MM.1S (cell line): ENCODE measurements at regions not wholly inside any gene's neighbourhood (a gene's known extent, or its start where the extent isn't known, plus 50 kb on each side); places are given as distances from the start of the nearest gene placed in this dataset.

Experiments used
- DNase-seq: peaks from one replicate; pipeline ENCODE4 v3.0.0-alpha.2; 2015
- H2AFZ ChIP-seq: fragments of 300-600 bp; sonication (generic); 2 replicates; pipeline ENCODE4 v1.6.0; 2016; ENCODE audit warnings: antibody characterized with exemption, low read length
- H3F3A ChIP-seq: fragments of 300-600 bp; sonication (generic); 2 replicates; pipeline ENCODE4 v1.6.1; 2016; ENCODE audit warnings: mild to moderate bottlenecking, antibody characterized with exemption, low read length, moderate library complexity, mixed read lengths; ENCODE audit not compliant: insufficient read depth
- H3K27ac ChIP-seq: fragments of 300-600 bp; sonication (generic); 2 replicates; pipeline ENCODE4 v1.5.1; 2016; ENCODE audit warnings: mild to moderate bottlenecking, low read length
- H3K27me3 ChIP-seq: fragments of 300-600 bp; sonication (generic); replicated peaks from 2 replicates; pipeline ENCODE4 v1.6.0; 2016; ENCODE audit warnings: low read length; ENCODE audit not compliant: insufficient read depth
- H3K36me3 ChIP-seq: fragments of 300-600 bp; sonication (generic); replicated peaks from 2 replicates; pipeline ENCODE4 v1.6.1; 2016; ENCODE audit warnings: mild to moderate bottlenecking, low read length, mixed read lengths; ENCODE audit not compliant: insufficient read depth
- H3K4me1 ChIP-seq: fragments of 300-600 bp; sonication (generic); 2 replicates; pipeline ENCODE4 v1.6.1; 2016; ENCODE audit warnings: low read length, mixed read lengths
- H3K4me2 ChIP-seq: fragments of 300-600 bp; sonication (generic); 2 replicates; pipeline ENCODE4 v1.6.0; 2016; ENCODE audit warnings: low read depth, low read length
- H3K4me3 ChIP-seq: fragments of 300-600 bp; sonication (generic); 2 replicates; pipeline ENCODE4 v1.5.1; 2016; ENCODE audit warnings: low read length, mixed read lengths
- H3K79me2 ChIP-seq: fragments of 300-600 bp; sonication (generic); 2 replicates; pipeline ENCODE4 v1.6.1; 2016; ENCODE audit warnings: mixed run types, low read length, mixed read lengths
- H3K9ac ChIP-seq: fragments of 300-600 bp; sonication (generic); 2 replicates; pipeline ENCODE4 v1.6.1; 2016; ENCODE audit warnings: low read length, mixed read lengths
- H3K9me2 ChIP-seq: fragments of 300-600 bp; sonication (generic); replicated peaks from 2 replicates; pipeline ENCODE4 v1.6.1; 2016; ENCODE audit warnings: mild to moderate bottlenecking, low read length, mixed read lengths; ENCODE audit not compliant: insufficient read depth
- H3K9me3 ChIP-seq: fragments of 300-600 bp; sonication (generic); replicated peaks from 2 replicates; pipeline ENCODE4 v1.6.1; 2016; ENCODE audit warnings: mild to moderate bottlenecking, low read length, mixed read lengths; ENCODE audit not compliant: insufficient read depth
- H4K20me1 ChIP-seq: fragments of 300-600 bp; sonication (generic); 2 replicates; pipeline ENCODE4 v1.6.1; 2016; ENCODE audit warnings: mild to moderate bottlenecking, low read length, moderate library complexity, mixed read lengths; ENCODE audit not compliant: insufficient read depth
- EZH2 ChIP-seq: fragments of 300-600 bp; sonication (generic); optimal IDR thresholded peaks from 2 replicates; pipeline ENCODE3; 2017; ENCODE audit warnings: low read depth, mild to moderate bottlenecking, antibody characterized with exemption, low read length, mixed read lengths
- EZH2phosphoT487 ChIP-seq: fragments of 300-600 bp; sonication (generic); IDR thresholded peaks from 2 replicates; pipeline ENCODE4 v1.6.1; 2018; ENCODE audit warnings: antibody characterized with exemption, low read length
- TF ChIP-seq, protein P1 (sequence below): fragments of 300-600 bp; sonication (generic); IDR thresholded peaks from 2 replicates; pipeline ENCODE4 v1.5.1; 2016; ENCODE audit warnings: antibody characterized with exemption, low read length, mixed read lengths

DNA sequence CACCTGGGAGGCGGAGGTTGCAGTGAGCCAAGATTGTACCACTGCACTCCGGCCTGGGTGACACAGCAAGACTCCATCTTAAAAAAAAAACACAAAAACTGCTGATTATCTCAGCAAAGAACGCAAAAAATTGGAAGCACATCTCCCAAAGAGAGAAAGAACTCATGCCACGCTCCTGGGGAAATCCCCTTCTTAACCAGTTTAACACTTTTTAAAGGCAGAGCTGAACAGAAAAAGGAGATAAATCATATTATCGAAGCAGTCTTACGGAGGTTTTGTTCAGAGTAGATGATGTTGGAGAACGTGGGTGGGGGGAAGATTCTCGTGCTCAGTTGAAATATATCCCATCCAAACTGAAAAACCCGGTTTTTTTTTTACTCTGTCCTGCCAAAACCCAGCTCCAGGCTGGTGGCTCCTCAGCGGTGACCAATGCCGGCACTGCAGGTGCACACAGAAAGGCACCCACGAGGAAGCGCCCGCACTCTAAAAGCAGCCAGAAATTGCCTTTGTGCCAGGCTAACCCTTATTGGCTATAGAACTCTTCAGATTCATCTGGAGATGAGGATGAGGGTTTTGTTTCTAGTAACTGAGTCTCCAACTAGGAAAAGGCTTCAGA lies 100.2 kb upstream of the PARP11 start:
- Histone ChIP-seq H4K20me1 (no peaks in the 10 kb centered on the region), H3K4me1 (no peaks in the 10 kb centered on the region), H3K4me2 (no peak overlapping the region), H3K27ac (no peak overlapping the region), H2AFZ (no peak overlapping the region), H3K9me2 (no peaks in the 10 kb centered on the region), H3K9ac (no peak overlapping the region), H3K4me3 (no peak overlapping the region), H3K27me3 (no peaks in the 10 kb centered on the region), H3K36me3 (no peaks in the 10 kb centered on the region), H3K79me2 (no peaks in the 10 kb centered on the region), H3F3A (no peaks in the 10 kb centered on the region), H3K9me3 (no peaks in the 10 kb centered on the region)
- TF ChIP-seq EZH2 (no peak), EZH2phosphoT487 (no peak)
- TF ChIP-seq, protein P1, sequence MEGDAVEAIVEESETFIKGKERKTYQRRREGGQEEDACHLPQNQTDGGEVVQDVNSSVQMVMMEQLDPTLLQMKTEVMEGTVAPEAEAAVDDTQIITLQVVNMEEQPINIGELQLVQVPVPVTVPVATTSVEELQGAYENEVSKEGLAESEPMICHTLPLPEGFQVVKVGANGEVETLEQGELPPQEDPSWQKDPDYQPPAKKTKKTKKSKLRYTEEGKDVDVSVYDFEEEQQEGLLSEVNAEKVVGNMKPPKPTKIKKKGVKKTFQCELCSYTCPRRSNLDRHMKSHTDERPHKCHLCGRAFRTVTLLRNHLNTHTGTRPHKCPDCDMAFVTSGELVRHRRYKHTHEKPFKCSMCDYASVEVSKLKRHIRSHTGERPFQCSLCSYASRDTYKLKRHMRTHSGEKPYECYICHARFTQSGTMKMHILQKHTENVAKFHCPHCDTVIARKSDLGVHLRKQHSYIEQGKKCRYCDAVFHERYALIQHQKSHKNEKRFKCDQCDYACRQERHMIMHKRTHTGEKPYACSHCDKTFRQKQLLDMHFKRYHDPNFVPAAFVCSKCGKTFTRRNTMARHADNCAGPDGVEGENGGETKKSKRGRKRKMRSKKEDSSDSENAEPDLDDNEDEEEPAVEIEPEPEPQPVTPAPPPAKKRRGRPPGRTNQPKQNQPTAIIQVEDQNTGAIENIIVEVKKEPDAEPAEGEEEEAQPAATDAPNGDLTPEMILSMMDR: no peak
- no peak for DNase-seq

DNA sequence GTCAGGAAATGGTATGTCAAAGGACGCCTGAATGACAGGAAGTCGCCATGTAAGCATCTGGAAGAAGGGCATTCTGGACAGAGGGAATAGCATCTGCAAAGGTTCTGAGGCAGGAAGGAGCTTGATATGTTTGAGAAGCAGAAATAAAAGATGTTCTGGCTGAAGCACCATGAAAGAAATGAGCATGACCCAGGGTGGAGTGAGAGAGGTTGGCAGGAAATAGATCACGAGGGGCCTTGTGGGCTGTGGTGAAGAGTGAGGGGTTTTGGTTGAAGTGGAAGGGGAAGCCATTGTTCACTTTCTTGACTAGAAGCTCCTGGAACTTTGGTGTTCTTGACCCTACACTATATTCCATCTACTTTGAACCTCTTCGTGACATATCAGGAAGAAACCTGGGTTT lies 99.4 kb upstream of the PARP11 start:
- Histone ChIP-seq H4K20me1 (no peaks in the 10 kb centered on the region), H3K27ac (no peak overlapping the region), H3K4me2 (no peak overlapping the region)

DNA sequence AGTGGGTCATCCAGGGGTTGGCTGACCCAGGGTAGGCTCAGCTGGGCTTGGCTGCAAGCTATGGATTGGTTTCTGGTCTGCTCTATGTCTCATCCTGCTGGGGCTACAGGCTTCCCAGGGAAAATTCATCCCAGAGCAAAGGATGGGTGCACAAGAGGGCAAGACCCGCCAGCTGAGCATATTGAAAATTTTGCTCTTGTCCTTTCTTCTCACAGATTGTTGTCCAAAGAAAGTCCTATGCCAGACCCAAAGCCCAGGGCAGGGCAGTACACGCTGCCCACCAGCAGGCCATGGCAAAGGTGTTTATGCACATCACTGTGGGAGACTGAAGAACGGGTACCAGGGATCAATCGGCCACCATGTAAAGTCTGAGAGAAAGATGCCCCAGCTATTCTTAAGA lies 95.3 kb upstream of the PARP11 start:
- H3K9me2 ChIP-seq: no peaks in the 10 kb centered on the region
- no peaks in the 10 kb centered on the region for H3K36me3 ChIP-seq
- H3K4me3 ChIP-seq: no peak overlapping the region
- TF ChIP-seq EZH2phosphoT487 (no peak), EZH2 (no peak)
- TF ChIP-seq, protein P1: no peak
- no peak overlapping the region for H2AFZ ChIP-seq
- no peaks in the 10 kb centered on the region for H3K79me2 ChIP-seq
- no peaks in the 10 kb centered on the region for H3K9me3 ChIP-seq
- no peak overlapping the region for H3K4me2 ChIP-seq
- H4K20me1 ChIP-seq: no peaks in the 10 kb centered on the region
- no peaks in the 10 kb centered on the region for H3K27me3 ChIP-seq
- no peaks in the 10 kb centered on the region for H3F3A ChIP-seq
- no peak overlapping the region for H3K9ac ChIP-seq
- no peak overlapping the region for H3K27ac ChIP-seq
- no peak for DNase-seq
- H3K4me1 ChIP-seq: no peaks in the 10 kb centered on the region

More for the DNA sequence above, 99.4 kb upstream of the PARP11 start:
- Histone ChIP-seq H3K36me3 (no peaks in the 10 kb centered on the region), H3K27me3 (no peaks in the 10 kb centered on the region), H2AFZ (no peak overlapping the region), H3K9me3 (no peaks in the 10 kb centered on the region), H3K4me1 (no peaks in the 10 kb centered on the region), H3K9ac (no peak overlapping the region), H3F3A (no peaks in the 10 kb centered on the region), H3K4me3 (no peak overlapping the region), H3K9me2 (no peaks in the 10 kb centered on the region), H3K79me2 (no peaks in the 10 kb centered on the region)
- TF ChIP-seq, protein P1: no peak
- TF ChIP-seq EZH2 (no peak), EZH2phosphoT487 (no peak)
- no peak for DNase-seq
